GM10248 (cell line): ENCODE measurements at regions not wholly inside any gene's neighbourhood (a gene's known extent, or its start where the extent isn't known, plus 50 kb on each side); places are given as distances from the start of the nearest gene placed in this dataset.

ENCODE experiments used
- CTCF ChIA-PET: fragments of 300-600 bp; sonication (Branson Sonifier 250); formaldehyde crosslinking; extraction: SDS; loops from one replicate; lab custom pipeline; 2021; ENCODE audit warnings: antibody characterized with exemption; lab: Yijun Ruan, JAX
- POLR2A ChIA-PET: fragments of 350-650 bp; sonication (Branson Sonifier 250); formaldehyde crosslinking; extraction: SDS; loops from one replicate; lab custom pipeline; 2020; ENCODE audit warnings: antibody characterized with exemption; lab: Yijun Ruan, JAX
- DNase-seq: peaks from one replicate; pipeline ENCODE4 v3.0.0; 2012; ENCODE audit errors: extremely low spot score
- TF ChIP-seq, protein P1 (sequence below): IDR thresholded peaks from 2 replicates; pipeline ENCODE4 v1.5.1; 2012; ENCODE audit warnings: mild to moderate bottlenecking, low read depth; ENCODE audit errors: extremely low read depth, missing control alignments, control extremely low read depth

- DNase-seq = no peak
- TF ChIP-seq, protein P1, sequence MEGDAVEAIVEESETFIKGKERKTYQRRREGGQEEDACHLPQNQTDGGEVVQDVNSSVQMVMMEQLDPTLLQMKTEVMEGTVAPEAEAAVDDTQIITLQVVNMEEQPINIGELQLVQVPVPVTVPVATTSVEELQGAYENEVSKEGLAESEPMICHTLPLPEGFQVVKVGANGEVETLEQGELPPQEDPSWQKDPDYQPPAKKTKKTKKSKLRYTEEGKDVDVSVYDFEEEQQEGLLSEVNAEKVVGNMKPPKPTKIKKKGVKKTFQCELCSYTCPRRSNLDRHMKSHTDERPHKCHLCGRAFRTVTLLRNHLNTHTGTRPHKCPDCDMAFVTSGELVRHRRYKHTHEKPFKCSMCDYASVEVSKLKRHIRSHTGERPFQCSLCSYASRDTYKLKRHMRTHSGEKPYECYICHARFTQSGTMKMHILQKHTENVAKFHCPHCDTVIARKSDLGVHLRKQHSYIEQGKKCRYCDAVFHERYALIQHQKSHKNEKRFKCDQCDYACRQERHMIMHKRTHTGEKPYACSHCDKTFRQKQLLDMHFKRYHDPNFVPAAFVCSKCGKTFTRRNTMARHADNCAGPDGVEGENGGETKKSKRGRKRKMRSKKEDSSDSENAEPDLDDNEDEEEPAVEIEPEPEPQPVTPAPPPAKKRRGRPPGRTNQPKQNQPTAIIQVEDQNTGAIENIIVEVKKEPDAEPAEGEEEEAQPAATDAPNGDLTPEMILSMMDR = no peak
- POLR2A ChIA-PET = no interaction called here
- CTCF ChIA-PET = no interaction called here
Measured at GRCh38 chr2:136715146-136715545, 50.2 kb upstream of the THSD7B start.

- no peak for DNase-seq
- ChIA-PET POLR2A (no interaction called here), CTCF (interaction anchor here (1.4 kb wide), 1 partner anchor 23 kb away, joined by 5 read pairs; no protein-coding TSS in a partner anchor)
- TF ChIP-seq, protein P1 = no peak
Measured at GRCh38 chr2:136714452-136714951, 50.8 kb upstream of the THSD7B start.

- TF ChIP-seq, protein P1 = no peak
- ChIA-PET POLR2A (no interaction called here), CTCF (interaction anchor here (1.4 kb wide), 1 partner anchor 23 kb away, joined by 5 read pairs; no protein-coding TSS in a partner anchor)
- no peak for DNase-seq
Measured at GRCh38 chr2:136713739-136714138, 51.6 kb upstream of the THSD7B start.

GRCh38 chr2:136705336-136705735 is 60.0 kb upstream of the THSD7B start:
- TF ChIP-seq, protein P1 = no peak
- POLR2A ChIA-PET = no interaction called here
- CTCF ChIA-PET = no interaction called here
- no peak for DNase-seq

DNA sequence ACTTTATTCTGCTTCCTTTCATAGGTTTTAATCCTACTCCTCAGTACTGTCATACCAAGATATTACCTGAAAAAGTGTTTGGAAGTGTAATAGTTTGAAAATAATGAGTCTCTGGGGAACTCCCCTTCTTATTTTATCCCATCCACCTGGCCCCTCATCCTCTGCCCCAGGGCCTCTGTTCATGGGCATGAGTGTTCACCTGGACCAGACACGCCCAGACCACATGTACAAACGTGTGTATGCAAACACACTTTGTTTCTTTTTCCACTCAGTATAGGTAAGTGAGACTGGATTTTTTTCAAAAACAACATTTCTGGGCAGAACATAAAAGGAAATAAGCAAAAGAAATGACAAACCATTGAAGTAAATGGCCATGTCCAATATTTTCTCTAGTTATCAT is 62.1 kb upstream of the THSD7B start:
- CTCF ChIA-PET = no interaction called here
- no peak for DNase-seq

DNA sequence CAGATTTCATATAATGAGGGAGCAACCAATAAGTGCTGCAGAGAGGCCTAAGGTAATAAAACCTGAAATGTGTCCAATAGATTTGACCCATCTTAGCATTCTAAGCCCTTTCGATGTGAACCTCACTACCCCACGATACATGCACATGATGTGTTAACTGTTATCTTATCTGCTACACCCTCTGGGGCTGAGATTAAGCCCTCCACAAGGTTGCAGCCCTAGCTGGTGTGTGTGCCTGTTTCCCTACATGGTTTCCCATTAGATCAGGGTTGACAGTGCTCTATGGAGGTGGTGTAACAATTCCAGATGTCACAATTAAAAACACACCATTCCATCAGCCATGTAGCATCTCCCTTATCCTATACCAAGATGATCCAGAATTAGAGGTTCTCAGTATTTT is 68.9 kb upstream of the THSD7B start:
- POLR2A ChIA-PET = no interaction called here
- TF ChIP-seq, protein P1 = no peak
- CTCF ChIA-PET = no interaction called here
- no peak for DNase-seq

More for the DNA sequence above, 62.1 kb upstream of the THSD7B start:
- POLR2A ChIA-PET = no interaction called here
- TF ChIP-seq, protein P1 = no peak
